DND-41 (cell line): ENCODE measurements at regions not wholly inside any gene's neighbourhood (a gene's known extent, or its start where the extent isn't known, plus 50 kb on each side); places are given as distances from the start of the nearest gene placed in this dataset.

Experiments
- ATAC-seq: fragments of 200-7000 bp; cut with Tn5 transposase; 3 replicates; pipeline ENCODE4 v1.9.1; 2021; ENCODE audit warnings: low read depth; ENCODE audit not compliant: insufficient read depth
- DNase-seq: peaks from one replicate; pipeline ENCODE4 v3.0.0-alpha.2; 2020
- H2AFZ ChIP-seq: 2 replicates; pipeline ENCODE4 v1.6.0; 2012; ENCODE audit warnings: low read depth, low read length
- H3K27ac ChIP-seq: 2 replicates; pipeline ENCODE4 v1.5.1; 2012; ENCODE audit warnings: low read length, inconsistent platforms
- H3K27me3 ChIP-seq: fragments of 200-600 bp; sonication (generic); 2 replicates; pipeline ENCODE4 v1.6.0; 2012; ENCODE audit warnings: low read length, mild to moderate bottlenecking, inconsistent platforms; ENCODE audit not compliant: insufficient read depth, poor library complexity
- H3K36me3 ChIP-seq: 2 replicates; pipeline ENCODE4 v1.5.1; 2012; ENCODE audit warnings: low read length, inconsistent platforms; ENCODE audit not compliant: insufficient read depth
- H3K4me1 ChIP-seq: 2 replicates; pipeline ENCODE4 v1.5.1; 2012; ENCODE audit warnings: mild to moderate bottlenecking, low read length; ENCODE audit not compliant: insufficient read depth
- H3K4me2 ChIP-seq: 2 replicates; pipeline ENCODE4 v1.6.0; 2012; ENCODE audit warnings: mild to moderate bottlenecking, moderate library complexity, low read length, inconsistent platforms; ENCODE audit not compliant: insufficient read depth
- H3K4me3 ChIP-seq, 2 experiments: fragments of 200-600 bp in 1 of 2; shearing (Covaris generic) in 1 of 2; 2 replicates each; pipeline ENCODE4 v1.5.1; 2012 to 2016; ENCODE audit warnings: inconsistent platforms in 2 of 2, low read length in 2 of 2, mild to moderate bottlenecking in 2 of 2, low read depth in 1 of 2, moderate library complexity in 1 of 2
- H3K79me2 ChIP-seq: 2 replicates; pipeline ENCODE4 v1.6.0; 2012; ENCODE audit warnings: low read length, inconsistent platforms; ENCODE audit not compliant: insufficient read depth
- H3K9ac ChIP-seq: 2 replicates; pipeline ENCODE4 v1.6.0; 2012; ENCODE audit warnings: low read depth, mild to moderate bottlenecking, inconsistent platforms, low read length, moderate library complexity
- H3K9me3 ChIP-seq: 2 replicates; pipeline ENCODE4 v1.5.1; 2012; ENCODE audit warnings: low read length, moderate library complexity, mild to moderate bottlenecking, inconsistent platforms; ENCODE audit not compliant: insufficient read depth, severe bottlenecking
- H4K20me1 ChIP-seq: 2 replicates; pipeline ENCODE4 v1.6.0; 2012; ENCODE audit warnings: low read length; ENCODE audit not compliant: insufficient read depth
- EZH2 ChIP-seq: IDR thresholded peaks from 3 replicates; pipeline ENCODE4 v1.6.1; 2012; ENCODE audit warnings: borderline replicate concordance, low read depth, mild to moderate bottlenecking, moderate library complexity, low read length, inconsistent platforms; ENCODE audit not compliant: severe bottlenecking
- TF ChIP-seq, protein P1 (sequence below): IDR thresholded peaks from 2 replicates; pipeline ENCODE4 v1.5.1; 2012; ENCODE audit warnings: borderline replicate concordance, low read length, moderate library complexity, mild to moderate bottlenecking; ENCODE audit not compliant: poor library complexity, severe bottlenecking; ENCODE audit errors: extremely low read depth

- Histone ChIP-seq H3K79me2 (no peaks in the 10 kb centered on the region), H3K36me3 (no peaks in the 10 kb centered on the region), H3K27me3 (peaks cover 14% of the 10 kb centered on the region), H3K9ac (no peak overlapping the region), H3K9me3 (no peaks in the 10 kb centered on the region), H2AFZ (no peak overlapping the region), H3K4me2 (no peak overlapping the region), H3K4me3 (no peak overlapping the region), H3K27ac (no peak overlapping the region), H4K20me1 (no peaks in the 10 kb centered on the region), H3K4me1 (no peaks in the 10 kb centered on the region)
- TF ChIP-seq, protein P1, sequence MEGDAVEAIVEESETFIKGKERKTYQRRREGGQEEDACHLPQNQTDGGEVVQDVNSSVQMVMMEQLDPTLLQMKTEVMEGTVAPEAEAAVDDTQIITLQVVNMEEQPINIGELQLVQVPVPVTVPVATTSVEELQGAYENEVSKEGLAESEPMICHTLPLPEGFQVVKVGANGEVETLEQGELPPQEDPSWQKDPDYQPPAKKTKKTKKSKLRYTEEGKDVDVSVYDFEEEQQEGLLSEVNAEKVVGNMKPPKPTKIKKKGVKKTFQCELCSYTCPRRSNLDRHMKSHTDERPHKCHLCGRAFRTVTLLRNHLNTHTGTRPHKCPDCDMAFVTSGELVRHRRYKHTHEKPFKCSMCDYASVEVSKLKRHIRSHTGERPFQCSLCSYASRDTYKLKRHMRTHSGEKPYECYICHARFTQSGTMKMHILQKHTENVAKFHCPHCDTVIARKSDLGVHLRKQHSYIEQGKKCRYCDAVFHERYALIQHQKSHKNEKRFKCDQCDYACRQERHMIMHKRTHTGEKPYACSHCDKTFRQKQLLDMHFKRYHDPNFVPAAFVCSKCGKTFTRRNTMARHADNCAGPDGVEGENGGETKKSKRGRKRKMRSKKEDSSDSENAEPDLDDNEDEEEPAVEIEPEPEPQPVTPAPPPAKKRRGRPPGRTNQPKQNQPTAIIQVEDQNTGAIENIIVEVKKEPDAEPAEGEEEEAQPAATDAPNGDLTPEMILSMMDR = peak; percentile 39
- TF ChIP-seq EZH2 = no peak
- ATAC-seq (peak; percentile 37; the same call in 1 of the 3 replicates), DNase-seq (no peak)
Observed at GRCh38 chr17:34443619-34444469, 80.8 kb upstream of the CCL1 start.

DNA sequence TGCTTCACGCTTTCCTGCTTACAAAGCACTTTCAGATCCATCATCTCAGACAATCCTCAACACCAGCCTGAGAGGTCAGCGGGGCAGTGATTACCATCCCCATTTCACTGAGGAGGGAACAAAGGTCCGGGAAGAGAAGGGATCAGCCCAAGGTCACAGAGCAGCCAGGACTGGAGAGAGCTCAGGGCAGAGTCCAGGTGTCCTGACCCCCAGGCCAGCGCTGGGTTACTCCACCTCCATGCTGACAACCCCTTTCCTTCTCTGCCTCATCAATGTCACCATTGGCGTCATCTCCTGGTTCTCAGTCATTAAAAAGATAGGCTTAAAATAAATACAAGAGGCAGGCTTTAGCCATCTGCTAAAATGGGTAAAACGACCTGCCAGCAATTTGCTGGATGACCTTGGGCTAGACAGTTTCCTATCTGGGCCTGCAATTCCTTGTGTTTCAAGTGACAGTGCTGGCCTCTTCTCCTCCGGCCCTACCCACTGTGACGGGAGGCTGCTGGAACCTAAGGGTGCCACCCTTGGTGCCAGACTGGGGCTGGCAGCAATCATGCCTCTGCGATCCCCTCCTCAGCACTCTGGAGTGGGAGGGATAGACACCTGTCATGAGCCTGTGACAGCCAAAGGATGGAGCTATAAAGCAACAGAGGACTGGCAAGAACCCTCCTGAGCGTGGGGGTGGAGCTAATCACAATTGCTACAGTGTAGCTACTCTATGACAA lies 79.5 kb upstream of the CCL1 start:
- TF ChIP-seq, protein P1 = no peak
- TF ChIP-seq EZH2 = no peak
- Histone ChIP-seq H3K27ac (no peak overlapping the region), H4K20me1 (no peaks in the 10 kb centered on the region), H3K4me3 (no peak overlapping the region), H3K27me3 (peaks cover 8% of the 10 kb centered on the region), H3K9me3 (no peaks in the 10 kb centered on the region), H3K36me3 (no peaks in the 10 kb centered on the region), H3K9ac (no peak overlapping the region), H2AFZ (no peak overlapping the region), H3K4me1 (no peaks in the 10 kb centered on the region), H3K4me2 (no peak overlapping the region), H3K79me2 (no peaks in the 10 kb centered on the region)
- ATAC-seq (no peak), DNase-seq (no peak)

DNA sequence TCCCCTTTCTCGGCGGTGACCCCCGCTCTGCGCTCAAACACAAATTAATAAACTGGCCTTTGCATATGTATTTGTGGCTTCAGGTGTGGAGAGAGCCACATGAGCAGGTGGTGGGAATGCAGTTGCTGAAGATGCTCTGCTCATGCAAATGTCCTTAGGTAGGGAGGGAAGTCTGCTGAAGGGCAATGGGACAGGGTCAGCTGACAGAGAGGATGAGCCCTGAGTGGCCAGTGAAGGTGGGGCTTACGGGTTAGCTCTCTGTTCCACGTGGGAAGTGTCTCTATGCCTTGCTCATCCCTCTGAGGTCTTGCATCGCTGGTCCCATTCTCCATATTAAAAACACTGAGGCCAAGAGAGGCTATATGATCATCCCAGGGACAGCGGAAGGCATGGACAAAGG lies 74.2 kb upstream of the CCL1 start:
- H3K27me3 ChIP-seq = no peaks in the 10 kb centered on the region
- H2AFZ ChIP-seq = no peak overlapping the region
- no peak overlapping the region for H3K9ac ChIP-seq
- TF ChIP-seq, protein P1 = no peak
- no peak for TF ChIP-seq EZH2
- no peak overlapping the region for H3K4me3 ChIP-seq
- no peaks in the 10 kb centered on the region for H3K36me3 ChIP-seq
- no peaks in the 10 kb centered on the region for H3K4me1 ChIP-seq
- H4K20me1 ChIP-seq = no peaks in the 10 kb centered on the region
- H3K9me3 ChIP-seq = no peaks in the 10 kb centered on the region
- H3K4me2 ChIP-seq = no peak overlapping the region
- DNase-seq = no peak
- H3K79me2 ChIP-seq = no peaks in the 10 kb centered on the region
- no peak overlapping the region for H3K27ac ChIP-seq
- ATAC-seq = no peak
